Muscle of back (tissue), 3 donors: ENCODE measurements at regions not wholly inside any gene's neighbourhood (a gene's known extent, or its start where the extent isn't known, plus 50 kb on each side); places are given as distances from the start of the nearest gene placed in this dataset.

Experiments used
- DNase-seq, 3 donors: peaks; one replicate each; pipeline versions ENCODE4 v3.0.0 to v3.0.0-alpha.2; 2013

DNA sequence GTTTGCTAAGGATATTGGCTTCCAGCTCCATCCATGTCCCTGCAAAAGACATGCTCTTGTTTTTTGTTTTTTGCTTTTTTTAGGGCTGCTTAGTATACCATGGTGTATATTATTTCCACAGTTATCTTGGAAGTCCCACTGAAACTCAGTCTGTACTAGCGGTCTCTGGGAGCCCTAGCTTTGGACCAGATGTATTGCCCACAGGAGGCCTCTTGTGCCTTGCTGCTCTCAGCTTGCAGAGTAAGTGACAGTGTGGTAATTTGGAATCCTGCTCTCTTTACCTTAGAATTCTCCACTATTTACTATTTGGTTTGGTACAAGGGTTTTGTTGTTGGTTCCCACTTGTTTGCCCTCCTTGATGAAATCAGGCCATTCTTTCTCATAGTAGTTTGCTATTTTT lies 1022.9 kb downstream of the LRFN5 start:
- DNase-seq = no peak

- no peak for DNase-seq
Observed at GRCh38 chr14:42628602-42629001, 1021.9 kb downstream of the LRFN5 start.

DNA sequence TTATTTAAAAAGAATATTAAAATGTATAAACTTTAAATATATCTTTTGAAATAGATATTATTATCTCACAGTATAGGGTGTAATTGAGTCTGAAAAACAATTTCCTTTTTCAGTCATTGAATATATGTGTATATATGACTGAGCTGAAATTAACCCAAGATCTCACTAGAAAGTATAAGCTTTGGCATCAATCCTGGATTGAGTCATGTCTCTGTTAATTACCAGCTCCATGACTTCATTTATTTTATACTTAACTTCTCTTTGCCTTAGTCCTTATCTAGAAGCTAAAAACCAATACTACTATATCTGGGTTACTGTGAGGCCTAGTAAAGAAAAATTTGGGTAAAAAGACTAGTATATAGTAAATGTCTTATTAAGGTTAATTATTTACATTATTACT lies 1020.3 kb downstream of the LRFN5 start:
- DNase-seq = no peak

- no peak for DNase-seq
Observed at GRCh38 chr14:42624980-42625761, 1018.5 kb downstream of the LRFN5 start.

DNA sequence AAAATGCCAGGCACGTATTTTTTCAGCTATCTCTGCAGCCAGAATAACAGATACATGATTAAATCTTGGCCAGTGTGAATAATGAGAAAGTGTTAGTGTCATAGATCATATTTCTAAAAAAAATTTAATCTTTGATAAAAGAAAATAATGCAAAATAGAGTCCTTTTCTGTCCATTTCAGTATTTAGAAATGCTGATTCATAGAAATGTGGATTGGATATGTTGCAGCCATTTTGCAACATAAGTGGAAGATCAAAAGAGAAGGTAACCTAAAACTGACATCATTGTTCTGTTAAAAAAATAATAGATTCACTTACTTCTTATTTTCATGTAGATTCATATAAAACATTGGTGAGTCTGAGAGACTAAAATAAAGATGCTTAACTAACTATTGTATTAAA lies 1010.3 kb downstream of the LRFN5 start:
- DNase-seq = no peak

GRCh38 chr14:42606839-42607238 lies 1000.2 kb downstream of the LRFN5 start:
- DNase-seq = no peak

DNA sequence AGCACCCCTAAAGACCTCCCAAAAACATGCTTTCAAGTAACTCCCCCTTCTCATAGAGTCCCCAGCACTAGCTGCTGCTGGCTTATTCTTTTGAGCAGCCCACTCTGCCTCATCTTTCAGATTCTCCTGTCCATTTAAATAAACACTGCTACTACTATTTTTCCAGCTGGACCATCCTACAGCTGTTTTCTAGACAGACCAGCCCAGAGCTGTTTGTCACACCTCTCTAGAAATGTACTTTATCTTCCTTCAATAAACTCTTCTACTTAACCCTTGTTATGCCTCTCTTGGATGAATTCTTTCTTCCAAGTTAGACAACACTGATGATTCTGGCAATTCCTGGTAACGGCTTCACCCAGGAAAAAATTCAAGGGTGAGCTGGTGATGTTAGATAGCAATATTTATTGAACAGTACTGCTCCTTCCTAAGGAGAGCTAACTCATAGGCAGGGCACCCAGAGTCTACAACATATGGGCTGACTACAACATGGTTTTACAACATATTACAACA lies 995.7 kb downstream of the LRFN5 start:
- DNase-seq = no peak

DNA sequence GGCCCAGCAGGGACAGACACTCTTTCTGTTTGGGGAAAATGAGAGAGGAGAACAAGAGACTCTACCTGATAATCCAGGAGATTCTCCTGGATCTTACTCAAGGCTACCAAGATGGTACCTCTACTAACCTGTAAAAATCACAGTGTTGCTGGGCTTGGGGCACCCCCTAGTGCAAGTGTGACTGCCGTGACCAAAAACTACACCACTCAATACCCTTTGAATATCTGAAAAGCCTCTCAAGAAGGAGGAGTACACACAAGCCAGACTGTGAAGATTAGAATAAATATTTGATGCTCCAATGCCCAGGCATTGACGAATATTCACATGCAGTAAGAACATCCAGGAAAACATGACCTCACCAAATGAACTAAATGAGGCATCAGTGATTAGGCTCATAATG lies 965.4 kb downstream of the LRFN5 start:
- no peak for DNase-seq

GRCh38 chr14:42569227-42569626 lies 962.6 kb downstream of the LRFN5 start:
- no peak for DNase-seq

DNA sequence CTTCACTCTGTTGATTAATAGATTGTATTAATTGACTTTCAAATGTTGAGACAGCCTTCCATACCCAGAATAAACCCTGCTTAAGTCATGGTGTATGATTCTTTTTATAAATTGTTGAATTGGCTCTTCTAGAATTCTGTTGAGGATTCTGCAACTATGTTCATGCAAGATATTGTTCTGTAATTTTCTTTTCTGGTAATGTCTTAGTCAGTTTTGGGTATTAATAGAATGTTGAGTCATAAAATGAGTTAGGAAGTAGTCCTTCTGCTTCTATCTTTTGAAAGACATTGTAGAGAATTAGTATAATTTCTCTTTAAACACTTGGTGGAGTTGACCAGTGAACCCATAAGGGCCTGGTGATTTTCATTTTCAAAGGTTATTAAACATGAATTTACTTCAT lies 958.9 kb downstream of the LRFN5 start:
- DNase-seq = no peak

DNA sequence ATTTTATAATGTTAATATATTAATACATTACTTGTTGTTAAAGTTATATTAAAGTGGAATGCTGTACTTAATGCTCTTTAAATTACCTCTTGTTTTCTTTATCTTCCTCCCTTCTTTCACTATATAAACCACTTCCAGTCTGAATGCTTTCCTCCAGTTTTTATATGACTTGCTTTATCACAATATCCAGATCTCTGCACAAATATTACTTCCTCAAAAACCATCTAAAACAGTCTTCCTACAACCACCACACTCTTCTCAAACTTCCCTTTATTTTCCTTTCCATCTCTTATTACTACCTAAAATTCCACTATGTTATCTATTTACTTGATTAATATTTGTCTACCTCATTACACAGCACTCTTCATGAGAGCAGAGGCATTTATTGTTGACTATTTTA lies 956.6 kb downstream of the LRFN5 start:
- DNase-seq = no peak

- DNase-seq = no peak
Observed at GRCh38 chr14:42556551-42556950, 949.9 kb downstream of the LRFN5 start.

- no peak for DNase-seq
Observed at GRCh38 chr14:42555365-42555764, 948.7 kb downstream of the LRFN5 start.

- no peak for DNase-seq
Observed at GRCh38 chr14:42554091-42554490, 947.4 kb downstream of the LRFN5 start.

DNA sequence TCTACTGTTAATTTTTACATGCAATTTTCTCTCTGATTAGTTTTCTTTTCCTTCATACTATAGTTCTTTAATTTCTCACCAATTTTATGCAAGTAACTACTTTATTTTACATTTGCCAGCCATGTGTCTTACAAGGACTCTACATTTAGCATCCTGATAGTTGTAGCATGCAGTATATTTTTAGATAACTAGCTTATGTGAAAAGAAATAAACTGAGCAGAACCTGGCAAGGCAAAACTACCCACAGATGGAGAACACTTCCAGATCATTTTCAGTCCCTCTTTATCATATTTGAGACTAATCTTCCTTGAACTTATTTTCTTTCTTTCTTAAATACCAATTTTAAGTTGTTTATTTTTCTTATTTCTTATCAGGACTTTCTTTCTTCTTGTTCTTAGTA lies 943.6 kb downstream of the LRFN5 start:
- DNase-seq = no peak

GRCh38 chr14:42548349-42548748 lies 941.7 kb downstream of the LRFN5 start:
- DNase-seq = no peak

GRCh38 chr14:42545636-42546035 lies 939.0 kb downstream of the LRFN5 start:
- DNase-seq = peak; percentile 13 to 67 (median 29)

GRCh38 chr14:42541535-42542001 lies 934.9 kb downstream of the LRFN5 start:
- peak in 1 of 3 donors; percentile 62 for DNase-seq

- DNase-seq = no peak
Observed at GRCh38 chr14:42535397-42535796, 928.7 kb downstream of the LRFN5 start.

DNA sequence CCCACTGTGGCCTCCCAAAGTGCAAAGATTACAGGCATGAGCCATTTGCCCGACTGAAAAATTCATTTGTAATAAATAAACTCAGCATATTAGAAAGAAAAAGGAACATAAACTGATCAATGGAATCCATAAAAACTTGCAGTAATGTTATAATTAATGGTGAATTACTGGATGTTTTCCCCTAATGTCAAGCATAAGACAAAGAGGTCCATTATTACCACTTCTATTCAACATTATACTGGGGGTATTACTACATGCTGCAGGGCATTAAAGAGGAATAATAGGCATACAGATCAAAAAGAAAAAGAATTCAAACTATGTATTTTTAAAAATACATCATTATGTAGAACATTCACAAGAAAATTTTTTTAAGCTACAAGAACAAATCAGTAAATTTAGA lies 926.8 kb downstream of the LRFN5 start:
- no peak for DNase-seq

GRCh38 chr14:42532194-42532593 lies 925.5 kb downstream of the LRFN5 start:
- DNase-seq = no peak

- DNase-seq = no peak
Observed at GRCh38 chr14:42527141-42527540, 920.5 kb downstream of the LRFN5 start.

GRCh38 chr14:42523666-42524065 lies 917.0 kb downstream of the LRFN5 start:
- DNase-seq = peak; percentile 8 to 36 (median 31)
